Panc1 (cell line): ENCODE measurements at regions not wholly inside any gene's neighbourhood (a gene's known extent, or its start where the extent isn't known, plus 50 kb on each side); places are given as distances from the start of the nearest gene placed in this dataset.

ENCODE experiments used
- ATAC-seq: fragments of 200-7000 bp; cut with Tn5 transposase; 2 replicates; pipeline ENCODE4 v1.9.1; 2020; ENCODE audit warnings: mild to moderate bottlenecking, moderate library complexity
- BruUV-seq: library from RNA; stranded (reverse); fragments of 400-500 nt; replicated peaks from 2 replicates; lab custom pipeline; 2021; lab: Mats Ljungman, UMichigan
- CTCF ChIA-PET: fragments of 300-600 bp; sonication (Branson Sonifier 250); formaldehyde crosslinking; loops from one replicate; lab custom pipeline; 2022; ENCODE audit warnings: antibody characterized with exemption; lab: Charles Lee
- POLR2A ChIA-PET: fragments of 300-600 bp; sonication (Branson Sonifier 250); formaldehyde crosslinking; loops from one replicate; lab custom pipeline; 2022; ENCODE audit warnings: antibody characterized with exemption; lab: Charles Lee
- DNase-seq: peaks from one replicate; pipeline ENCODE4 v3.0.0-alpha.2; 2010; ENCODE audit warnings: low read depth, low spot score
- H3K27ac ChIP-seq: 2 replicates; pipeline ENCODE4 v1.5.1; 2011; ENCODE audit warnings: mild to moderate bottlenecking, low read length, inconsistent platforms
- H3K27me3 ChIP-seq: fragments of 200-500 bp; sonication (Bioruptor generic); 2 replicates; pipeline ENCODE4 v1.6.0; 2014; ENCODE audit warnings: low read length, inconsistent platforms; ENCODE audit not compliant: control insufficient read depth, insufficient read depth
- H3K36me3 ChIP-seq: fragments of 200-500 bp; sonication (Bioruptor generic); 2 replicates; pipeline ENCODE4 v1.5.1; 2014; ENCODE audit warnings: inconsistent platforms, mild to moderate bottlenecking, low read length, moderate library complexity; ENCODE audit not compliant: control insufficient read depth, insufficient read depth
- H3K4me1 ChIP-seq: 2 replicates; pipeline ENCODE4 v1.5.1; 2011; ENCODE audit warnings: inconsistent platforms, mild to moderate bottlenecking, low read length, moderate library complexity; ENCODE audit not compliant: control insufficient read depth, insufficient read depth
- H3K4me3 ChIP-seq, 2 experiments: 2 replicates each; pipeline ENCODE4 v1.5.1; 2011 to 2012; ENCODE audit warnings: low read depth in 2 of 2, low read length in 2 of 2, mild to moderate bottlenecking in 2 of 2, inconsistent platforms in 1 of 2, moderate library complexity in 1 of 2
- H3K9me3 ChIP-seq: fragments of 200-500 bp; sonication (Bioruptor generic); 2 replicates; pipeline ENCODE4 v1.5.1; 2014; ENCODE audit warnings: low read depth, mild to moderate bottlenecking, inconsistent platforms, low read length, moderate library complexity; ENCODE audit not compliant: control insufficient read depth, insufficient read depth
- CTCF ChIP-seq: fragments of 450-650 bp; IDR thresholded peaks from 2 replicates; pipeline ENCODE4 v1.5.1; 2017; ENCODE audit warnings: mild to moderate bottlenecking
- POLR2AphosphoS5 ChIP-seq: IDR thresholded peaks from 2 replicates; pipeline ENCODE4 v1.6.1; 2012; ENCODE audit warnings: mild to moderate bottlenecking, low read depth, low read length, moderate library complexity
- REST ChIP-seq, 2 experiments: IDR thresholded peaks; 2 replicates each; pipeline ENCODE4 v1.6.1; 2011 to 2012; ENCODE audit warnings: low read depth in 2 of 2, control low read depth in 1 of 2, low read length in 1 of 2, mild to moderate bottlenecking in 1 of 2, moderate library complexity in 1 of 2; ENCODE audit not compliant: insufficient read depth in 1 of 2
- SIN3A ChIP-seq: IDR thresholded peaks from 2 replicates; pipeline ENCODE4 v1.6.1; 2012; ENCODE audit warnings: low read depth, mild to moderate bottlenecking, low read length, moderate library complexity, borderline replicate concordance; ENCODE audit not compliant: insufficient read depth
- TCF7L2 ChIP-seq: IDR thresholded peaks from 2 replicates; pipeline ENCODE4 v1.6.1; 2011; ENCODE audit warnings: mild to moderate bottlenecking, low read depth, low read length, inconsistent platforms
- in situ Hi-C: cut with HindIII; loops from 2 replicates; pipeline ENCODE4 v1.10.0; 2016; ENCODE audit warnings: low sequenced_read_pairs, low pct_unique_long_range_greater_than_20kb
- intact Hi-C: fragments of 100-400 bp; cut with micrococcal nuclease; formaldehyde crosslinking; loops from one replicate; pipeline ENCODE4 v1.10.0; 2022; ENCODE audit not compliant: unreplicated experiment

GRCh38 chr15:72872066-72872845, 88.7 kb upstream of the ADPGK start:
- H3K27ac ChIP-seq = no peak overlapping the region
- in situ Hi-C loops (no loop called here), intact Hi-C loops (no loop called here)
- ATAC-seq (no peak), DNase-seq (no peak)
- no peaks in the 10 kb centered on the region for H3K4me1 ChIP-seq
- CTCF ChIA-PET = no interaction called here
- H3K9me3 ChIP-seq = no peaks in the 10 kb centered on the region
- no peak for TF ChIP-seq POLR2AphosphoS5
- TF ChIP-seq CTCF = no peak
- TF ChIP-seq REST (IDR thresholded peaks at IDR 0.05; ENCODE audit: insufficient read depth in 1 of 2, low read depth in 2 of 2, low read length in 1 of 2) = no peak
- TF ChIP-seq TCF7L2 = no peak
- TF ChIP-seq SIN3A = no peak
- 0 out of 2 replicates have a peak, but pooled peaks cover 3% of the 10 kb centered on the region for H3K27me3 ChIP-seq
- no peaks in the 10 kb centered on the region for H3K36me3 ChIP-seq
- no peak overlapping the region for H3K4me3 ChIP-seq
- no TSS peak for BruUV-seq
- POLR2A ChIA-PET = no interaction called here

- ChIA-PET POLR2A (no interaction called here), CTCF (no interaction called here)
- in situ Hi-C loops (no loop called here), intact Hi-C loops (no loop called here)
- ATAC-seq (no peak), DNase-seq (no peak)
- Histone ChIP-seq H3K27ac (no peak overlapping the region), H3K4me1 (no peaks in the 10 kb centered on the region), H3K36me3 (no peaks in the 10 kb centered on the region), H3K27me3 (peaks cover 5% of the 10 kb centered on the region; the same call in 1 of the 2 replicates), H3K9me3 (no peaks in the 10 kb centered on the region), H3K4me3 (no peak overlapping the region)
- BruUV-seq = no TSS peak
- TF ChIP-seq POLR2AphosphoS5 (no peak), SIN3A (no peak), REST (IDR thresholded peaks at IDR 0.05; ENCODE audit: insufficient read depth in 1 of 2, low read depth in 2 of 2, low read length in 1 of 2) (no peak), TCF7L2 (no peak), CTCF (no peak)
Measured at GRCh38 chr15:72866866-72867616, 83.5 kb upstream of the ADPGK start.
